Fibroblast of skin of right biceps (primary cell): ENCODE measurements at regions not wholly inside any gene's neighbourhood (a gene's known extent, or its start where the extent isn't known, plus 50 kb on each side); places are given as distances from the start of the nearest gene placed in this dataset.
A peak's percentile ranks its signal among the peaks of the same experiment; 100 is the strongest.
"Not testable (repeated sequence)": the region's sequence is repeated elsewhere in the genome, so short reads cannot be mapped to it uniquely, and the experiment has no call there.

Experiments used
- DNase-seq: peaks from one replicate; pipeline ENCODE4 v3.0.0-alpha.2; 2013

DNA sequence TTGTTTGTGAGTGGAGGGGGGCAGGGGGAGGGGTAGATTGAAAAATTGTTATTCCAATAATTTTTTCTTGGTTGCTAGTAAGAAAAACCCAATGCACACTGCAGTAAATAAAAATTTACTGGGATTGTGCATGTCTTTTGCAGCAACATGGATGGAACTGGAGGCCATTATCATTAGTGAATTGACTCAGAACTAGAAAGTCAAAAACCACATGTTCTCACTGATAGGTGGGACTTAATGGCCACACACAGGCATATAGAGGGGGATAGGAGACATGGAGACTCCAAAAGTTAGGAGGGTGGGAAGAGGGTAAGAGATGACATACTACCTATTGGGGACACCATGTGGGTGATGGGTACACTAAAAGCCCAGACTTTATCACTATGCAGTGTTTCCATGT lies 67.2 kb downstream of the BUB3 start:
- no peak for DNase-seq

GRCh38 chr10:123222832-123223231 lies 68.6 kb downstream of the BUB3 start:
- no peak for DNase-seq

- DNase-seq = no peak
Measured at GRCh38 chr10:123227706-123228105, 73.5 kb downstream of the BUB3 start.

DNA sequence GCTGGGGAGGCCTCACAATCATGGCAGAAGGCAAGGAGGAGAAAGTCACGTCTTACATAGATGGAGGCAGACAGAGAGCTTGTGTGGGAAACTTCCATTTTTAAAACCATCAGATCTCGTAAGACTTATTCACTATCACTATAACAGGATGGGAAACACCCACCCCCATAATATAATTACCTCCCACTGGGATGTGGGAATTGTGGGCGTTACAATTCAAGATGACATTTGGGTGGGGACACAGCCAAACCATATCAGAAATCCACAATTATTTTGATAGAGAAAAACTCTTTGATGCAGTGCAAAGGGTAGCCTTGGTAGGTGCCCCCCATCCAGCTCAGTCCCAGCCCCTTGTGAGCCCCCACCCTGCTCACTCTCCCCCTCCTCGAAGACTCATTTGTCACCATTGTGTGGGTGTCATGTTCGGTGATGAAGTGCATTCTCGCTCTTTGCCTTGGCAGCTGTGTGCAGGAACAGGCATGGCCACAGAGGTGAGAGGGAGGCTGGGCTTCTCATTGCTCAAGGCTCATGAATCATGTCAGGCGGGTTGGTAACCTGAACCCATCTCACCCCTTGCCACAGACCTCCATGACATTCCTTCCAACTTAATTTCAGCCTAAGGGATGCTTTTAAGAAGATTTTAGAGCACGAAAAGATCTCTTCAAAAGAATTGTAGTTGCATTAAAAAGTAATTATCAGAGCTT lies 75.9 kb downstream of the BUB3 start:
- DNase-seq = no peak

DNA sequence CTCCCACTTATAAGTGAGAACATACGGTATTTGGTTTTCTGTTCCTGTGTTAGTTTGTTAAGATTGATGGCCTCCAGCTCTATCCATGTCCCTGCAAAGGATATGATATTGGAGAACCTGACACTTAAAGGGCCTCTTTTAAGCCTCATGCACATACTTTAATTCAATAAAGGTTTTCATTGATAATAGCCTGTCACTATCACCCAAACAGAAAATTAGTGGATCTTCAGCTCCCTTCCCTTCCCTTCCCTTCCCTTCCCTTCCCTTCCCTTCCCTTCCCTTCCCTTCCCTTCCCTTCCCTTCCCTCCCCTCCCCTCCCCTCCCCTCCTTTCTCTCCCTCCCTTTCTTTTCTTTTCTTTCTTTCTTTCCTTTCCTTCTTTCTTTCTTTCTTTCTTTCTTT lies 78.7 kb downstream of the BUB3 start:
- DNase-seq = not testable (repeated sequence)

DNA sequence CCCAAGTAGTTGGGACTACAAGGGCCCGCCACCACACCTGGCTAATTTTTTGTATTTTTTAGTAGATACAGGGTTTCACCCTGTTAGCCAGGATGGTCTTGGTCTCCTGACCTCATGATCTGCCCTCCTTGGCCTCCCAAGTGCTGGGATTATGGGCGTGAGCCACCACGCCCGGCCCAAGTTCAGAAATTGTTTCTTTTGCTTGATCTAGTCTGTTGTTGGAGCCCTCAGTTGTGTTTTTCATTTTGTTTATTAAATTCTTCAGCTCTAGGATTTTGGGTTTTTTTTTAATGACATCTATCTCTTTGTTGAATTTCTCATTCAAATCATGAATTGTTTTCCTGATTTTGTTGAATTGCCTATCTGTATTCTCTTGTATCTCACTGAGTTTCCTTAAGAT lies 80.8 kb downstream of the BUB3 start:
- not testable (repeated sequence) for DNase-seq

GRCh38 chr10:123236126-123236525 lies 81.9 kb downstream of the BUB3 start:
- no peak for DNase-seq

- DNase-seq = no peak
Measured at GRCh38 chr10:123240250-123240649, 86.0 kb downstream of the BUB3 start.

- DNase-seq = no peak
Measured at GRCh38 chr10:123240776-123241175, 86.6 kb downstream of the BUB3 start.

DNA sequence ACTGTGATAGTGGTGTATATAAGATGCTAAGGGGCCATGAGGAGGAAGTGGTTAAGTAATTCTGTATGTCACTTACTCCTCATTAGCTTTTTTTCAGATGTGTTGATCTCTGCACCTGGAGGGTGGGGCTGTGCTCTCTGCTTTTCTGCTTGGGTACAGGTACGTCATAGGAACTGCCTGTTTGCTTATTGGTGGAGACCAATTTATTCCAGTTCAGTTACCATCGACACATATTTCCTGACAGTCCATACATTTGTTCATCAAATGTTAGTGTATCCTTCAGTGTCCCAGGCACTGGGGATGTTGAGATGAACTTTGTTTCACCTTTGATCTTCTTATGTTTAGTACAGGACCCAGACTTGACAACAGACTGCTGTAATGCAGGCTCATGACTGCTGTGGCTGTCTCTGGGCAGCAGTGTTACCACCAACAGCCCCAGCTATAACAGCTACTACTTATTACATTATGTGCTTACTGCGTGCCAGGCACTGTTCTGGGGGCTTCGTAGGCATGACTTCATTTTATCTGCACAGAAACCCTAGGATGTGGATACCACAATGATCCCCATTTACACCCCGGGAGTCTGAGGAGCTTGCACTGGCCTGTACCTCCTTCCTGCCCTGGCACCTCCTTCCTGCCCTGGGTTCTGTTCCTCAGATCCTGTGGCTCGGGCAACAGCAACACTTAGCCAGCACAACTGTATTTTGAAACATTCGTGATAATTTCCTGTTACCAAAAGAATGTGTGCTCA lies 87.4 kb downstream of the BUB3 start:
- DNase-seq = no peak

- no peak for DNase-seq
Measured at GRCh38 chr10:123244747-123245146, 90.5 kb downstream of the BUB3 start.

GRCh38 chr10:123245264-123245663 lies 91.1 kb downstream of the BUB3 start:
- DNase-seq = no peak

DNA sequence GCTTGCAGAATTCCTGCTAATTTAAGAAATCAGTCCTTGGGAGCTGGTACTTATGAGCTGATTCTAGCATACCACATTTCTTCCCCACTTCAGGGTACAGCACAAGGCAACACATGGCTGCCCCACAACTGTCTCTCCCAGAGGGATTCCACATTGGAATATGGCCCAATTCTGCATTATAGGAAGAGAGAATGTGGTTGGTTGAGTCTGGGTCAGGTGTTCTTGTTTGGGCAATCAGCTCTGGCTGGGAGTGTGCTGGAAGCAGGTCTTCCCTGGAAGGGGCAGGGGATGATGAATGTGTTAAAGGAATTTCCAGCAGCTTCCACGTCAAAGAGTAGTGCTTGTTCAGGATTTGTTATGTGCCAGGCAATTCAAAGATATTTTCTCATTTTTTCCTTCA lies 95.7 kb downstream of the BUB3 start:
- DNase-seq = peak; percentile 9

- no peak for DNase-seq
Measured at GRCh38 chr10:123250640-123251039, 96.4 kb downstream of the BUB3 start.

- DNase-seq = no peak
Measured at GRCh38 chr10:123252779-123253178, 98.6 kb downstream of the BUB3 start.

GRCh38 chr10:123254343-123254742 lies 100.1 kb downstream of the BUB3 start:
- DNase-seq = not testable (repeated sequence)

- DNase-seq = no peak
Measured at GRCh38 chr10:123257904-123258456, 103.8 kb downstream of the BUB3 start.

DNA sequence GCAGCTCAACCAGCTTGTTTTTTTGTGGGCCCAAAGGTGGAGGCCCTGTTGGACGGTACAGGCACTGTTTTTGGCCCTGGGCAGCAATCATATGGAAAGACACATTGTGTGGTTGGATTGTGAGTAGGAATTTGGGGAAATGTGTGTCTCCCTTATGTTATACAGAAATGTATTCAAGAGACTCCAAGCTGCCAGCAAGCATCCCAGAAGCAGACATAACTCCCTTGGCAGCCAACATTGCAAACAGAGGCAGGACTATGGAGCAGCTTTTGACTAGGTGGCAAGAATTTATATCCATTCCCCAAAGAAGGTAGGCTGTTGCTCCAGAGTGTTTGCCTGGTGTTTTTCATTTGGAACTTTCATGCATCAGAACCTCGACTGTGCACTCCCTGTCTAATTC lies 104.9 kb downstream of the BUB3 start:
- DNase-seq = no peak

- no peak for DNase-seq
Measured at GRCh38 chr10:123259791-123260190, 105.6 kb downstream of the BUB3 start.

DNA sequence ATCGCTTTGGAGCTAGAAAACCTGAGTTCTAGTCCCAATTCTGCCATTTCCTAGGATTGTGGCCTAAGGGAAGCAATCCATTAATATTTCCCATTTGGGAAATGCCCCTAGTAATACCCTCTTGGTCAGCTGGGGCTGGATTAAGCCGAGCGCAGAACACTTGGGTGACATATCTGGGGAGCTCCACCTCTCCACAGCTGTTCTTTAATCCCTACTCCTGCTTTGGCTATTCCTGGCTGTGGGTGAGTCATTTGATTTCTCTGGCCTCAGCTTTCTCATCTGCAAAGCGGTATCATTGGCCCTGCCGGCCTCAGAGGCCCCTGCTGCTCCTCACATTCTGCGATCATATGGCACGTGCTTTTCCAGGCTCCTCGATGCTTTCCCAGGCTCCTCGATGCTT lies 108.3 kb downstream of the BUB3 start:
- no peak for DNase-seq

DNA sequence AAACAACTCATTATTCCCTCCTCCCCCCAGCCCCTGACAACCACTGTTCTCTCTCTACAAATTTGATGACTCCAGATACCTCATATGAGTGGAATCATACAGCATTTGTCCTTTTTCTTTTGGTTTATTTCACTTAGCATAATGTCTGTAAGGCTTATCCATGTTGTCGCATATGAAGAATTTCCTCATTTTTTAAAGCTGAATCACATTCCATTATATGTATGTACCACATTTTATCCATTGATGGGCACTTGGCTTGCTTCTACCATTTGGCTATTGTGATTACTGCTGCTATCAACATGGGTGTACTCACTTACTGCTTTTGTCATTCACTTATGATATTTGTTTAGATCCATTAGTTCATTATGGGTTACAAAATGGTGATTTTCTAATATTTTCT lies 112.8 kb downstream of the BUB3 start:
- peak; percentile 61 for DNase-seq

DNA sequence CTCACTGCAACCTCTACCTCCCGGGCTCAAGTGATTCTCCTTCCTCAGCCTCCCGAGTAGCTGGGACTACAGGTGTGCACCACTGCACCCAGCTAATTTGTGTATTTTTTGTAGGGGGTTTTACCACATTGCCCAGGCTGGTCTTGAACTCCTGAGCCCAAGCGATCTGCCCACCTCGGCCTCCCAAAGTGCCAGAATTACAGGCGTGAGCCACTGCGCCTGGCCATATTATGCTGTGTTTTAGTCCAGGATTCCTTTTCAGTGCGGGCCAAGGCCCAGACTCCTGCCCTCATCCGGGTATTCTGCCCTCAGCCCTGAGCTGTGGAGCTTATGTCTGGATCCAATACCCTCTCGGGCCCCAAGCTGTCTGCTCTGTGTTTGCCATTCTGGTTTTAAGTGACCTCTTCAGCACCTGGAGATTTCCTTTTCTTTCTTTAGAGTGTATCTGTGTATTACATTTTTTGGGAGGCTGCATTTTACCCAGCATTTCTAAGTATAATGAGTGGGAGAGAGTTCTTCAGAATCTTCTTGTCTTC lies 114.9 kb downstream of the BUB3 start:
- no peak for DNase-seq

GRCh38 chr10:123269675-123270074 lies 115.5 kb downstream of the BUB3 start:
- no peak for DNase-seq

GRCh38 chr10:123270221-123270620 lies 116.0 kb downstream of the BUB3 start:
- DNase-seq = peak; percentile 88
